ENCODE measurements at regions not wholly inside any gene's neighbourhood (a gene's known extent, or its start where the extent isn't known, plus 50 kb on each side); places are given as distances from the start of the nearest gene placed in this dataset.

- Histone ChIP-seq H3K9me3 (ENCODE audit: control insufficient read depth, low read depth, low read length) (no peaks in the 10 kb centered on the region), H3K27ac (ENCODE audit: low read length) (no peak overlapping the region), H3K9ac (ENCODE audit: low read length) (no peak overlapping the region), H3K27me3 (ENCODE audit: control insufficient read depth, insufficient read depth, low read length) (no peaks in the 10 kb centered on the region), H3K4me3 (ENCODE audit: low read length) (no peak overlapping the region), H3K36me3 (ENCODE audit: control insufficient read depth, low read depth, low read length) (no peaks in the 10 kb centered on the region), H3K4me1 (ENCODE audit: control insufficient read depth, low read depth, low read length) (peaks cover 9% of the 10 kb centered on the region)
Measured at GRCh38 chr10:131689016-131689415, 211.8 kb upstream of the PPP2R2D start.

GRCh38 chr10:131689486-131689885 is 211.3 kb upstream of the PPP2R2D start:
- Histone ChIP-seq H3K36me3 (ENCODE audit: control insufficient read depth, low read depth, low read length) (no peaks in the 10 kb centered on the region), H3K27ac (ENCODE audit: low read length) (no peak overlapping the region), H3K4me1 (ENCODE audit: control insufficient read depth, low read depth, low read length) (peaks cover 9% of the 10 kb centered on the region), H3K9ac (ENCODE audit: low read length) (no peak overlapping the region), H3K9me3 (ENCODE audit: control insufficient read depth, low read depth, low read length) (no peaks in the 10 kb centered on the region), H3K4me3 (ENCODE audit: low read length) (no peak overlapping the region), H3K27me3 (ENCODE audit: control insufficient read depth, insufficient read depth, low read length) (no peaks in the 10 kb centered on the region)

- no peak overlapping the region for H3K27ac ChIP-seq (ENCODE audit: low read length)
- H3K9me3 ChIP-seq (ENCODE audit: control insufficient read depth, low read depth, low read length) = no peaks in the 10 kb centered on the region
- no peaks in the 10 kb centered on the region for H3K36me3 ChIP-seq (ENCODE audit: control insufficient read depth, low read depth, low read length)
- H3K9ac ChIP-seq (ENCODE audit: low read length) = no peak overlapping the region
- peaks cover 9% of the 10 kb centered on the region for H3K4me1 ChIP-seq (ENCODE audit: control insufficient read depth, low read depth, low read length)
- H3K27me3 ChIP-seq (ENCODE audit: control insufficient read depth, insufficient read depth, low read length) = no peaks in the 10 kb centered on the region
- H3K4me3 ChIP-seq (ENCODE audit: low read length) = no peak overlapping the region
Measured at GRCh38 chr10:131689954-131690757, 210.7 kb upstream of the PPP2R2D start.

GRCh38 chr10:131690805-131691239 is 210.0 kb upstream of the PPP2R2D start:
- Histone ChIP-seq H3K4me1 (ENCODE audit: control insufficient read depth, low read depth, low read length) (peaks cover 9% of the 10 kb centered on the region), H3K27me3 (ENCODE audit: control insufficient read depth, insufficient read depth, low read length) (no peaks in the 10 kb centered on the region), H3K9ac (ENCODE audit: low read length) (no peak overlapping the region), H3K27ac (ENCODE audit: low read length) (no peak overlapping the region), H3K36me3 (ENCODE audit: control insufficient read depth, low read depth, low read length) (no peaks in the 10 kb centered on the region), H3K9me3 (ENCODE audit: control insufficient read depth, low read depth, low read length) (no peaks in the 10 kb centered on the region), H3K4me3 (ENCODE audit: low read length) (no peak overlapping the region)

GRCh38 chr10:131691481-131692090 is 209.2 kb upstream of the PPP2R2D start:
- Histone ChIP-seq H3K4me3 (ENCODE audit: low read length) (no peak overlapping the region), H3K9me3 (ENCODE audit: control insufficient read depth, low read depth, low read length) (no peaks in the 10 kb centered on the region), H3K4me1 (ENCODE audit: control insufficient read depth, low read depth, low read length) (peaks cover 6% of the 10 kb centered on the region), H3K9ac (ENCODE audit: low read length) (no peak overlapping the region), H3K27me3 (ENCODE audit: control insufficient read depth, insufficient read depth, low read length) (no peaks in the 10 kb centered on the region), H3K36me3 (ENCODE audit: control insufficient read depth, low read depth, low read length) (no peaks in the 10 kb centered on the region), H3K27ac (ENCODE audit: low read length) (no peak overlapping the region)

- no peak overlapping the region for H3K4me3 ChIP-seq (ENCODE audit: low read length)
- no peaks in the 10 kb centered on the region for H3K27me3 ChIP-seq (ENCODE audit: control insufficient read depth, insufficient read depth, low read length)
- H3K4me1 ChIP-seq (ENCODE audit: control insufficient read depth, low read depth, low read length) = peaks cover 3% of the 10 kb centered on the region
- H3K9ac ChIP-seq (ENCODE audit: low read length) = no peak overlapping the region
- H3K9me3 ChIP-seq (ENCODE audit: control insufficient read depth, low read depth, low read length) = no peaks in the 10 kb centered on the region
- H3K27ac ChIP-seq (ENCODE audit: low read length) = no peak overlapping the region
- no peaks in the 10 kb centered on the region for H3K36me3 ChIP-seq (ENCODE audit: control insufficient read depth, low read depth, low read length)
Measured at GRCh38 chr10:131692176-131692575, 208.6 kb upstream of the PPP2R2D start.

- H3K9me3 ChIP-seq (ENCODE audit: control insufficient read depth, low read depth, low read length) = no peaks in the 10 kb centered on the region
Measured at GRCh38 chr10:131692686-131693334, 208.0 kb upstream of the PPP2R2D start.

GRCh38 chr10:131693766-131694165 is 207.0 kb upstream of the PPP2R2D start:
- H3K4me1 ChIP-seq (ENCODE audit: control insufficient read depth, low read depth, low read length) = no peaks in the 10 kb centered on the region
- H3K9ac ChIP-seq (ENCODE audit: low read length) = no peak overlapping the region
- no peaks in the 10 kb centered on the region for H3K36me3 ChIP-seq (ENCODE audit: control insufficient read depth, low read depth, low read length)
- H3K27ac ChIP-seq (ENCODE audit: low read length) = no peak overlapping the region
- H3K9me3 ChIP-seq (ENCODE audit: control insufficient read depth, low read depth, low read length) = no peaks in the 10 kb centered on the region
- H3K27me3 ChIP-seq (ENCODE audit: control insufficient read depth, insufficient read depth, low read length) = no peaks in the 10 kb centered on the region
- no peak overlapping the region for H3K4me3 ChIP-seq (ENCODE audit: low read length)

More at GRCh38 chr10:131692686-131693334, 208.0 kb upstream of the PPP2R2D start:
- no peak overlapping the region for H3K27ac ChIP-seq (ENCODE audit: low read length)
- H3K36me3 ChIP-seq (ENCODE audit: control insufficient read depth, low read depth, low read length) = no peaks in the 10 kb centered on the region
- no peaks in the 10 kb centered on the region for H3K4me1 ChIP-seq (ENCODE audit: control insufficient read depth, low read depth, low read length)
- no peak overlapping the region for H3K9ac ChIP-seq (ENCODE audit: low read length)
- no peak overlapping the region for H3K4me3 ChIP-seq (ENCODE audit: low read length)
- no peaks in the 10 kb centered on the region for H3K27me3 ChIP-seq (ENCODE audit: control insufficient read depth, insufficient read depth, low read length)

- H3K27me3 ChIP-seq (ENCODE audit: control insufficient read depth, insufficient read depth, low read length) = no peaks in the 10 kb centered on the region
- H3K4me1 ChIP-seq (ENCODE audit: control insufficient read depth, low read depth, low read length) = no peaks in the 10 kb centered on the region
- H3K27ac ChIP-seq (ENCODE audit: low read length) = no peak overlapping the region
- H3K9me3 ChIP-seq (ENCODE audit: control insufficient read depth, low read depth, low read length) = no peaks in the 10 kb centered on the region
- H3K36me3 ChIP-seq (ENCODE audit: control insufficient read depth, low read depth, low read length) = no peaks in the 10 kb centered on the region
- H3K9ac ChIP-seq (ENCODE audit: low read length) = no peak overlapping the region
- no peak overlapping the region for H3K4me3 ChIP-seq (ENCODE audit: low read length)
Measured at GRCh38 chr10:131694168-131694780, 206.5 kb upstream of the PPP2R2D start.

- H3K36me3 ChIP-seq (ENCODE audit: control insufficient read depth, low read depth, low read length) = no peaks in the 10 kb centered on the region
- H3K9ac ChIP-seq (ENCODE audit: low read length) = no peak overlapping the region
- H3K9me3 ChIP-seq (ENCODE audit: control insufficient read depth, low read depth, low read length) = no peaks in the 10 kb centered on the region
- H3K27me3 ChIP-seq (ENCODE audit: control insufficient read depth, insufficient read depth, low read length) = no peaks in the 10 kb centered on the region
- H3K4me3 ChIP-seq (ENCODE audit: low read length) = no peak overlapping the region
- H3K27ac ChIP-seq (ENCODE audit: low read length) = no peak overlapping the region
- H3K4me1 ChIP-seq (ENCODE audit: control insufficient read depth, low read depth, low read length) = no peaks in the 10 kb centered on the region
Measured at GRCh38 chr10:131694781-131695495, 205.9 kb upstream of the PPP2R2D start.

Data from iPS-18a (cell line).